Ishikawa (cell line): ENCODE measurements at regions not wholly inside any gene's neighbourhood (a gene's known extent, or its start where the extent isn't known, plus 50 kb on each side); places are given as distances from the start of the nearest gene placed in this dataset.

ENCODE experiments used
- CEBPB ChIP-seq: IDR thresholded peaks from 2 replicates; pipeline ENCODE4 v1.6.1; 2012
- CREB1 ChIP-seq: IDR thresholded peaks from 2 replicates; pipeline ENCODE4 v1.6.1; 2012; ENCODE audit warnings: low read depth
- EGR1 ChIP-seq: IDR thresholded peaks from 2 replicates; pipeline ENCODE4 v1.6.1; 2012
- EP300 ChIP-seq: IDR thresholded peaks from 2 replicates; pipeline ENCODE4 v1.6.1; 2012; ENCODE audit warnings: borderline replicate concordance
- FOXM1 ChIP-seq: IDR thresholded peaks from 2 replicates; pipeline ENCODE4 v1.6.1; 2012; ENCODE audit warnings: low read depth, borderline replicate concordance
- NFIC ChIP-seq: IDR thresholded peaks from 2 replicates; pipeline ENCODE4 v1.6.1; 2012
- RAD21 ChIP-seq: IDR thresholded peaks from 2 replicates; pipeline ENCODE4 v1.6.1; 2012; ENCODE audit warnings: low read depth
- TAF1 ChIP-seq: IDR thresholded peaks from 2 replicates; pipeline ENCODE4 v1.6.1; 2012; ENCODE audit warnings: low read depth, mild to moderate bottlenecking
- TCF12 ChIP-seq: IDR thresholded peaks from 2 replicates; pipeline ENCODE4 v1.6.1; 2012; ENCODE audit warnings: low read depth
- TEAD4 ChIP-seq: IDR thresholded peaks from 2 replicates; pipeline ENCODE4 v1.6.1; 2012
- YY1 ChIP-seq: IDR thresholded peaks from 2 replicates; pipeline ENCODE4 v1.6.1; 2012; ENCODE audit warnings: low read depth
- ZBTB7A ChIP-seq: IDR thresholded peaks from 2 replicates; pipeline ENCODE4 v1.6.1; 2012; ENCODE audit warnings: low read depth
- TF ChIP-seq, protein P1 (sequence below): IDR thresholded peaks from 2 replicates; pipeline ENCODE4 v1.6.1; 2012
- TF ChIP-seq, protein P2 (sequence below): IDR thresholded peaks from 2 replicates; pipeline ENCODE4 v1.6.1; 2012
- TF ChIP-seq, protein P3 (sequence below): IDR thresholded peaks from 2 replicates; pipeline ENCODE4 v1.6.1; 2012; ENCODE audit warnings: low read depth, mild to moderate bottlenecking

DNA sequence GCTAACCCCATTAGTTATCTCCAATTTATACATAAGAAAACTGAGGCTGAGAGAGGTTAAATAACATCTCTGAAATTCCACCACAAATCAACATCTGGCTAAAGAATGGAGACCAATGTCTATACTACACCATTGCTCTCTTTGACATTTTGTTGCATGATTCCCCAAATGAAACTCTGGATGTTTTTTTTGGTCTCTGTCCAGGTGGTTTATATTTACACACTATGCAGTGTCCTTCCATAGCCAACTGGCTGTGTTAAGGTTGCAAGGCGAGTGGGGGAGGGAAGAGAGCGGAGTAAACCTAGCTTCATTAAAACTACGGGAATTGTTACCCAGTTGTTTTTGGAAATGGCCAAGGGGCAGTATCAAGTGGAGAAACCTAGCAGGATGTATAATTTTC is 67.2 kb downstream of the KIF4B start:
- TF ChIP-seq TCF12 (no peak), ZBTB7A (no peak), EP300 (no peak), TEAD4 (no peak), CREB1 (no peak)
- TF ChIP-seq, protein P1, sequence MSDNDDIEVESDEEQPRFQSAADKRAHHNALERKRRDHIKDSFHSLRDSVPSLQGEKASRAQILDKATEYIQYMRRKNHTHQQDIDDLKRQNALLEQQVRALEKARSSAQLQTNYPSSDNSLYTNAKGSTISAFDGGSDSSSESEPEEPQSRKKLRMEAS, result no peak

DNA sequence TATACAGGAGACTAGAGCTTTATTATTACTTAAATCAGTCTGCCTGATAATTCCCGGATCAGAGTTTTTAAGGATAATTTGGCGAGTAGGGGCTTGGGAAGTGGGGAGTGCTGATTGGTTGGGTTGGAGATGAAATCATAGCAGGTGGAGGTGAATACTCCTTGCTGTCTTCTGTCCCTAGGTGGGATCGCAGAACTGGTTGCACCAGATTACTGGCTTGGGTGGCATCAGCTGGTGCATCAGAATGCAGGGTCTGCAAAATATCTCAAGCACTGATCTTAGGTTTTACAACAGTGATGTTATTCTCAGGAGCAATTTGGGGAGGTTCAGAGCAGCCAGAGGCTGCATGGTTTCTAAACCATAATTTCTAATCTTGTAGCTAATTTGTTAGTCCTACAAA is 68.1 kb downstream of the KIF4B start:
- TF ChIP-seq ZBTB7A (no peak), RAD21 (no peak)

DNA sequence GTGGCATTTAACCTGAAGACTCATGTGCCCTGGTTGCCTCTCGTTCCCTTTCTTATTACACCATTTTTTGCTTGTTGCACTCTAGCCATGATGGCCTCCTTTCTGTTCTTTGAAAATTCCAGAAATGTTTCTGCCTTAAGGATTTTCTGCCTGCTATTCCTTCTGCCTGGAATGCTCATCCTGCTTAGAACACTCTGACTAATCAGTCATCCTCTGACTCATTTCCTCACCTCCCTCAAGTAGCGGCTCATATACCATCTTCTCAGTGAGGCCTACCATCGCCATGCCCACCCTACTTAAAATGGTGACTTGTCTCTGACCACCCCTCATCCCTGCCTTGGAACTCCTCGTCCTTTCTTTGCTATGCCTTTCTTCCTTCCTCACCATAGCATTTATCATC is 68.8 kb downstream of the KIF4B start:
- TF ChIP-seq RAD21, result no peak
- TF ChIP-seq TCF12, result no peak
- TF ChIP-seq, protein P2, sequence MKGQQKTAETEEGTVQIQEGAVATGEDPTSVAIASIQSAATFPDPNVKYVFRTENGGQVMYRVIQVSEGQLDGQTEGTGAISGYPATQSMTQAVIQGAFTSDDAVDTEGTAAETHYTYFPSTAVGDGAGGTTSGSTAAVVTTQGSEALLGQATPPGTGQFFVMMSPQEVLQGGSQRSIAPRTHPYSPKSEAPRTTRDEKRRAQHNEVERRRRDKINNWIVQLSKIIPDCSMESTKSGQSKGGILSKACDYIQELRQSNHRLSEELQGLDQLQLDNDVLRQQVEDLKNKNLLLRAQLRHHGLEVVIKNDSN, result no peak
- TF ChIP-seq EP300, result no peak
- TF ChIP-seq CREB1, result no peak
- no peak for TF ChIP-seq EGR1
- TF ChIP-seq ZBTB7A, result no peak
- TF ChIP-seq, protein P3, sequence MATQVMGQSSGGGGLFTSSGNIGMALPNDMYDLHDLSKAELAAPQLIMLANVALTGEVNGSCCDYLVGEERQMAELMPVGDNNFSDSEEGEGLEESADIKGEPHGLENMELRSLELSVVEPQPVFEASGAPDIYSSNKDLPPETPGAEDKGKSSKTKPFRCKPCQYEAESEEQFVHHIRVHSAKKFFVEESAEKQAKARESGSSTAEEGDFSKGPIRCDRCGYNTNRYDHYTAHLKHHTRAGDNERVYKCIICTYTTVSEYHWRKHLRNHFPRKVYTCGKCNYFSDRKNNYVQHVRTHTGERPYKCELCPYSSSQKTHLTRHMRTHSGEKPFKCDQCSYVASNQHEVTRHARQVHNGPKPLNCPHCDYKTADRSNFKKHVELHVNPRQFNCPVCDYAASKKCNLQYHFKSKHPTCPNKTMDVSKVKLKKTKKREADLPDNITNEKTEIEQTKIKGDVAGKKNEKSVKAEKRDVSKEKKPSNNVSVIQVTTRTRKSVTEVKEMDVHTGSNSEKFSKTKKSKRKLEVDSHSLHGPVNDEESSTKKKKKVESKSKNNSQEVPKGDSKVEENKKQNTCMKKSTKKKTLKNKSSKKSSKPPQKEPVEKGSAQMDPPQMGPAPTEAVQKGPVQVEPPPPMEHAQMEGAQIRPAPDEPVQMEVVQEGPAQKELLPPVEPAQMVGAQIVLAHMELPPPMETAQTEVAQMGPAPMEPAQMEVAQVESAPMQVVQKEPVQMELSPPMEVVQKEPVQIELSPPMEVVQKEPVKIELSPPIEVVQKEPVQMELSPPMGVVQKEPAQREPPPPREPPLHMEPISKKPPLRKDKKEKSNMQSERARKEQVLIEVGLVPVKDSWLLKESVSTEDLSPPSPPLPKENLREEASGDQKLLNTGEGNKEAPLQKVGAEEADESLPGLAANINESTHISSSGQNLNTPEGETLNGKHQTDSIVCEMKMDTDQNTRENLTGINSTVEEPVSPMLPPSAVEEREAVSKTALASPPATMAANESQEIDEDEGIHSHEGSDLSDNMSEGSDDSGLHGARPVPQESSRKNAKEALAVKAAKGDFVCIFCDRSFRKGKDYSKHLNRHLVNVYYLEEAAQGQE, result no peak
- TF ChIP-seq NFIC, result no peak
- no peak for TF ChIP-seq FOXM1
- no peak for TF ChIP-seq CEBPB
- no peak for TF ChIP-seq TEAD4
- TF ChIP-seq YY1, result no peak
- TF ChIP-seq, protein P1, result no peak
- no peak for TF ChIP-seq TAF1

DNA sequence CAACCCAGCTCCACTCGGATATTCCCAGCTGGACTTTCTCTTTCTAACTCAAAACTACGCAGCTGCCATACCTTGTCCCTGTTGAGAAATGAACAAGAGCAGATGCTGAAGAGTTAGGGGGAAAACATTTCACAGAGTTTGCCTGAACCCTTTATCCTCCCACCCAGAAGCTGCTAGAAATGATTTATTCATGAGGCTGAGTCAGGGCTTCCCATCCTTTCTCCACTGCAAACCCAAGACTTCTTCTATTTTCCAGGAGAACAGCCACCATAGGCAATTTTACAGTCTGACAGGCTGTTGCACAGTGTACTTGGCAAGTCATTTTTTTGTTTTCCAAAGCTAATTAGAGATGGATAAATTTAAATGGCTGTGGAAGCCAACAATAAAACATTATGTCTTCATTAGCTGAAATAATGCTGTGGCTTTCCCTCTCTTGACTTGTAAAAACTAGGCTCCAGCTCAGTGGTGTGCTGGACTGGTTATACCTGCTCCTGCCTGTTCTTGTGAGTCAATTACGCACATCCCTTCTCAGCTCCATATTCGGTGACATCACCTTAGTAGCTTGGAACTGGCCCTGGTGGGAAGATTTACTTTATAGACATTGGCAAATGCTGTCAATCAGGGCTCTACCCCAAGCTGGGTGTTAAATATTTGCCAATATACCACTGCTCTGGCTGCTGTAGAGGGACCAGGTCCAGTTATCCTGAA is 71.9 kb downstream of the KIF4B start:
- TF ChIP-seq, protein P1, result no peak
- TF ChIP-seq, protein P2, result no peak
- TF ChIP-seq CEBPB (no peak), TEAD4 (no peak), EGR1 (no peak)
- TF ChIP-seq, protein P3, result no peak

DNA sequence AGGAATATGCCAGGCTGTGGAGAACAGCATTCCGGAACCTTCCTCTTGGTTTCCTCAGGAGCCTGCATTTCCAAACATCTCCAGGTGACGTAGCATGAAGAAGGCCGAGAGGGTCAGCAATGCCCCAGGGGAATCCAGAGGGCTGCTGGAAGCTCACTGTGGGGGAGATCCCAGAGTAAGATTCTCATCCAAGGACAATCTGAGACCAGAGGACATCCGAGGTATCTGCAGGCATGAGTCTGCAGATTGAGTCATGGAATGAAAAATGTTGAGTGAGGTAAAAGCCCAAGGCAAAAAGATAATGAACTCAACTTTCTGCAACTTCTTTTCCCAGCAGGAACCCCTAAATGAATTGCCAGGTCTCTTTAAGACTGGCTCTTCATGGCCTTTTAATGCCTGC is 73.5 kb downstream of the KIF4B start:
- TF ChIP-seq FOXM1 (no peak), RAD21 (no peak), YY1 (no peak), TEAD4 (no peak), TAF1 (no peak)
- TF ChIP-seq, protein P3, result no peak
- TF ChIP-seq, protein P1, result no peak
